Endodermal cell (in vitro differentiated cells): ENCODE measurements at regions not wholly inside any gene's neighbourhood (a gene's known extent, or its start where the extent isn't known, plus 50 kb on each side); places are given as distances from the start of the nearest gene placed in this dataset.

Experiments
- DNase-seq: peaks from one replicate; pipeline ENCODE4 v3.0.0-alpha.2; 2017
- H3K27ac ChIP-seq: 2 replicates; pipeline ENCODE4 v1.5.1; 2013; ENCODE audit warnings: mild to moderate bottlenecking, low read depth, low read length, moderate library complexity
- H3K27me3 ChIP-seq: 2 replicates; pipeline ENCODE4 v1.6.1; 2013; ENCODE audit warnings: mild to moderate bottlenecking, low read length, moderate library complexity; ENCODE audit not compliant: insufficient read depth, control insufficient read depth, poor library complexity, severe bottlenecking
- H3K36me3 ChIP-seq: 2 replicates; pipeline ENCODE4 v1.7.0; 2013; ENCODE audit warnings: mild to moderate bottlenecking, low read length, moderate library complexity; ENCODE audit not compliant: control insufficient read depth, insufficient read depth
- H3K4me1 ChIP-seq: one replicate; pipeline ENCODE4 v1.7.0; 2013; ENCODE audit warnings: low read length; ENCODE audit not compliant: control insufficient read depth, insufficient read depth
- H3K4me3 ChIP-seq: 2 replicates; pipeline ENCODE4 v1.5.1; 2013; ENCODE audit warnings: mild to moderate bottlenecking, low read length, moderate library complexity
- H3K9ac ChIP-seq: 2 replicates; pipeline ENCODE4 v1.6.1; 2013; ENCODE audit warnings: mild to moderate bottlenecking, low read length, moderate library complexity; ENCODE audit not compliant: poor library complexity, severe bottlenecking; ENCODE audit errors: extremely low read depth
- H3K9me3 ChIP-seq: 2 replicates; pipeline ENCODE4 v1.6.1; 2013; ENCODE audit warnings: mild to moderate bottlenecking, low read length, moderate library complexity; ENCODE audit not compliant: control insufficient read depth
- H3K27ac Mint-ChIP-seq: 2 replicates; pipeline ENCODE4 v1.8.0; 2020; ENCODE audit warnings: mixed read lengths
- H3K27me3 Mint-ChIP-seq: 2 replicates; pipeline ENCODE4 v1.8.0; 2021; ENCODE audit warnings: mild to moderate bottlenecking, mixed read lengths; ENCODE audit not compliant: insufficient read depth
- H3K36me3 Mint-ChIP-seq: 2 replicates; pipeline ENCODE4 v1.8.0; 2020; ENCODE audit warnings: low read depth, mixed read lengths
- H3K4me1 Mint-ChIP-seq: 2 replicates; pipeline ENCODE4 v1.8.0; 2020; ENCODE audit warnings: mixed read lengths
- H3K4me3 Mint-ChIP-seq: 2 replicates; pipeline ENCODE4 v1.8.0; 2020; ENCODE audit warnings: mild to moderate bottlenecking, moderate library complexity, mixed read lengths
- H3K9me3 Mint-ChIP-seq: 2 replicates; pipeline ENCODE4 v1.8.0; 2020; ENCODE audit warnings: mild to moderate bottlenecking, mixed read lengths
- WGBS, 2 experiments: methylation state at CpG; one replicate each; pipeline versions ENCODE4 v1.1.5 to v1.1.7; 2013; ENCODE audit warnings: missing lambda C conversion rate in 2 of 2, mixed read lengths in 1 of 2; ENCODE audit not compliant: insufficient coverage in 1 of 2, insufficient read length in 1 of 2; 5-methylcytosine and 5-hydroxymethylcytosine counted together
- TF ChIP-seq, protein P1 (sequence below): fragments of 200-600 bp; sonication (generic); conservative IDR thresholded peaks from 2 replicates; pipeline ENCODE4 v1.5.0; 2021; ENCODE audit warnings: antibody characterized with exemption, mild to moderate bottlenecking

DNA sequence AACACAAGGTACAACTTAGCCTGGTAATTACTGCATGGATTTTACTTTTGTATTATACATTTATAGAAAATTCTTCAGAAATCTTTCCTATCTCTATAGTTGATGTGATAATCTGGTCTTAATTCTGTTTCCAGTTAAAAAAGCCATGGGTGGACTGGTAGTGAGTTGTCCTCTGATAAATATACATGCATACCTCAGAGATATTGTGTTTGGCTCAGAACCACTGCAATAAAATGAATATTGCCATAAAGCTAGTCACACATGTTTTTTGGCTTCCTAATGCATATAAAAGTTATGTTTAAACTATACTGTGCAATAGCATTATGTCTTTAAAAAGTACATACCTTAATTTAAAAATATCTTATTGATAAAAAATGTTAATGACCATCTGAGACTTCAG, 708.6 kb upstream of the MARCKS start:
- H3K9me3 Mint-ChIP-seq = peaks cover 3% of the 10 kb centered on the region
- Histone ChIP-seq H3K36me3 (no peaks in the 10 kb centered on the region), H3K9me3 (no peaks in the 10 kb centered on the region), H3K4me1 (no peaks in the 10 kb centered on the region), H3K9ac (no peak overlapping the region), H3K27ac (no peak overlapping the region), H3K27me3 (no peaks in the 10 kb centered on the region), H3K4me3 (no peak overlapping the region)
- DNase-seq = no peak
- H3K27me3 Mint-ChIP-seq = no peaks in the 10 kb centered on the region
- no peaks in the 10 kb centered on the region for H3K36me3 Mint-ChIP-seq
- H3K4me3 Mint-ChIP-seq = no peak overlapping the region
- TF ChIP-seq, protein P1, sequence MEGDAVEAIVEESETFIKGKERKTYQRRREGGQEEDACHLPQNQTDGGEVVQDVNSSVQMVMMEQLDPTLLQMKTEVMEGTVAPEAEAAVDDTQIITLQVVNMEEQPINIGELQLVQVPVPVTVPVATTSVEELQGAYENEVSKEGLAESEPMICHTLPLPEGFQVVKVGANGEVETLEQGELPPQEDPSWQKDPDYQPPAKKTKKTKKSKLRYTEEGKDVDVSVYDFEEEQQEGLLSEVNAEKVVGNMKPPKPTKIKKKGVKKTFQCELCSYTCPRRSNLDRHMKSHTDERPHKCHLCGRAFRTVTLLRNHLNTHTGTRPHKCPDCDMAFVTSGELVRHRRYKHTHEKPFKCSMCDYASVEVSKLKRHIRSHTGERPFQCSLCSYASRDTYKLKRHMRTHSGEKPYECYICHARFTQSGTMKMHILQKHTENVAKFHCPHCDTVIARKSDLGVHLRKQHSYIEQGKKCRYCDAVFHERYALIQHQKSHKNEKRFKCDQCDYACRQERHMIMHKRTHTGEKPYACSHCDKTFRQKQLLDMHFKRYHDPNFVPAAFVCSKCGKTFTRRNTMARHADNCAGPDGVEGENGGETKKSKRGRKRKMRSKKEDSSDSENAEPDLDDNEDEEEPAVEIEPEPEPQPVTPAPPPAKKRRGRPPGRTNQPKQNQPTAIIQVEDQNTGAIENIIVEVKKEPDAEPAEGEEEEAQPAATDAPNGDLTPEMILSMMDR = no peak
- H3K27ac Mint-ChIP-seq = no peak overlapping the region
- peaks cover 2% of the 10 kb centered on the region for H3K4me1 Mint-ChIP-seq

DNA sequence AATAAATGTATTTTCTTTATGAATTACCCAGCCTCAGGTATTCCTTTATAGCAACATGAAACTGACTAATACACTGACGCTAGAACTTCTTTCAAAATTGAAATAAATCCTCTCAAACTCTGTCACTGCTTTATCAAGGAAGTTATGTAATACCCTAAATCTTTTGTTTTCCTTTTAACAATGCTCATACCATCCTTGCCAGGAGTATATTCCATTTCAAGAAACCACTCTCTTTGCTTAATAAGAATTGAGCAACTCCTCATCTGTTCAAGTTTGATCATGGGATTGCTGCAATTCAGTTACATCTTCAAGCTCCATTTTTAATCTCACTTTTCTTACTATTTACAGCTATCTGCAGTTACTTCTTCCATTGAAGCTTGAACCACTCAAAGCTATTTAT, 707.6 kb upstream of the MARCKS start:
- H3K36me3 ChIP-seq = no peaks in the 10 kb centered on the region
- Mint-ChIP-seq H3K9me3 (peaks cover 3% of the 10 kb centered on the region), H3K36me3 (no peaks in the 10 kb centered on the region), H3K27ac (no peak overlapping the region), H3K4me3 (no peak overlapping the region), H3K4me1 (peaks cover 2% of the 10 kb centered on the region), H3K27me3 (no peaks in the 10 kb centered on the region)
- H3K27ac ChIP-seq = no peak overlapping the region
- no peak overlapping the region for H3K4me3 ChIP-seq
- H3K4me1 ChIP-seq = no peaks in the 10 kb centered on the region
- DNase-seq = no peak
- WGBS, 2 experiments = 93 to 94% methylated on average over 1 of the region's 1 CpG
- H3K9ac ChIP-seq = no peak overlapping the region
- TF ChIP-seq, protein P1 = no peak
- H3K9me3 ChIP-seq = no peaks in the 10 kb centered on the region
- no peaks in the 10 kb centered on the region for H3K27me3 ChIP-seq

DNA sequence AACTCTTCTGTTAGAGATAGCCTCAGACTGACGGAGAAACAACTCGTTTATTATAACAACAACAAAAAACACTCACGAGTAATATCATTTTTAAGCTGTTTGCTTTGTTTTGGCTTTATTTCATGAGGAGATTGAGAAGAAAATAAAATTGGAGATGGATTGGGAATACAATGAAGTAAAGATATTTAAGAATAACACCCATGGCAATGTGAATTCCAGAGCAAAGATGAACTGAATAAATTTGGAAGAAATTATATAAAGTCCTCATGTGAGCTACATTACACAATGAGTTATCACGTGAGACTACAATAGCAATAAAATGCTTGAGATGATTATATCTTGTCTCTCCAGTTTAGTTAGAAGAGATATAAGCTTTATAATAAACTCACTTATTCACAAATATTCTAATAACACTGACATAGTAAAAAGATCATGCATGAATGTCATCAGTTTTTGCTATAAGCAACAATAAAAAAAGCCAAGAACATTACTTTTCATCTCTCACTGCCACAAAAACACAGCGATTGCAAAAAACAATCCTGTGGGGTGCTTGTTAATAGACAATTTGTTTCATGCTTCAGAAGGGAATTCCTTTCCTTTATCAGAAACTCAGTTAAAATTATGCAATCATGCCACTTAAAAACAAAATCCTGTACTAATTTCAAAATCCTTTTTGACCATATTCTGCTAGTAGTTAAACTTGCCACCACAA, 696.7 kb upstream of the MARCKS start:
- H3K9me3 Mint-ChIP-seq = no peaks in the 10 kb centered on the region
- TF ChIP-seq, protein P1 = no peak
- no peak overlapping the region for H3K27ac Mint-ChIP-seq
- no peaks in the 10 kb centered on the region for H3K27me3 Mint-ChIP-seq
- H3K4me3 Mint-ChIP-seq = no peak overlapping the region
- no peaks in the 10 kb centered on the region for H3K9me3 ChIP-seq
- H3K36me3 ChIP-seq = no peaks in the 10 kb centered on the region
- DNase-seq = no peak
- H3K4me1 Mint-ChIP-seq = no peaks in the 10 kb centered on the region
- H3K4me3 ChIP-seq = no peak overlapping the region
- no peak overlapping the region for H3K9ac ChIP-seq
- H3K36me3 Mint-ChIP-seq = no peaks in the 10 kb centered on the region
- no peaks in the 10 kb centered on the region for H3K4me1 ChIP-seq
- H3K27me3 ChIP-seq = no peaks in the 10 kb centered on the region
- H3K27ac ChIP-seq = no peak overlapping the region
- WGBS, 2 experiments = 86% methylated on average over 4 of the region's 5 CpGs; no CpG with 5 or more reads in 1 of the 2 experiments
